HFF-Myc (cell line): ENCODE measurements at regions not wholly inside any gene's neighbourhood (a gene's known extent, or its start where the extent isn't known, plus 50 kb on each side); places are given as distances from the start of the nearest gene placed in this dataset.

ENCODE experiments used
- DNase-seq: peaks from one replicate; pipeline ENCODE4 v3.0.0-alpha.2; 2011; ENCODE audit warnings: low read depth; ENCODE audit errors: extremely low read depth
- H3K4me3 ChIP-seq: replicated peaks from 2 replicates; pipeline ENCODE4 v1.5.1; 2011; ENCODE audit warnings: low read depth, mild to moderate bottlenecking, control low read depth, low read length
- CTCF ChIP-seq: IDR thresholded peaks from 2 replicates; pipeline ENCODE4 v1.5.1; 2012; ENCODE audit warnings: mild to moderate bottlenecking, low read depth, low read length, control low read depth; ENCODE audit errors: missing control alignments

- no peak for TF ChIP-seq CTCF
- H3K4me3 ChIP-seq, result no peak overlapping the region
- no peak for DNase-seq
Measured at GRCh38 chr7:108809356-108809755, 239.7 kb downstream of the DNAJB9 start.

GRCh38 chr7:108810756-108811385 is 241.2 kb downstream of the DNAJB9 start:
- DNase-seq, result no peak
- no peak overlapping the region for H3K4me3 ChIP-seq
- TF ChIP-seq CTCF, result no peak

GRCh38 chr7:108813251-108814014 is 243.8 kb downstream of the DNAJB9 start:
- TF ChIP-seq CTCF, result no peak
- H3K4me3 ChIP-seq, result no peak overlapping the region
- no peak for DNase-seq

GRCh38 chr7:108815815-108816214 is 246.1 kb downstream of the DNAJB9 start:
- H3K4me3 ChIP-seq, result no peak overlapping the region
- no peak for TF ChIP-seq CTCF
- DNase-seq, result no peak

- H3K4me3 ChIP-seq, result no peak overlapping the region
- no peak for DNase-seq
- TF ChIP-seq CTCF, result no peak
Measured at GRCh38 chr7:108818742-108819141, 249.1 kb downstream of the DNAJB9 start.

- DNase-seq, result no peak
- H3K4me3 ChIP-seq, result no peak overlapping the region
- TF ChIP-seq CTCF, result no peak
Measured at GRCh38 chr7:108824840-108825580, 255.3 kb downstream of the DNAJB9 start.
